ENCODE measurements at regions not wholly inside any gene's neighbourhood (a gene's known extent, or its start where the extent isn't known, plus 50 kb on each side); places are given as distances from the start of the nearest gene placed in this dataset.

GRCh38 chr22:48708558-48709245 lies 1119.0 kb downstream of the BRD1 start:
- no peak for TF ChIP-seq POLR2A (IDR thresholded peaks at IDR 0.05)
- no peak for TF ChIP-seq CTCF (IDR thresholded peaks at IDR 0.05)
- Histone ChIP-seq H3K27ac (no peak overlapping the region), H3K4me3 (no peak overlapping the region), H3K27me3 (no peaks in the 10 kb centered on the region), H3K9me3 (replicated peaks in 1 of 3) (no peaks in the 10 kb centered on the region), H3K4me1 (replicated peaks in 1 of 2) (no peaks in the 10 kb centered on the region), H3K36me3 (replicated peaks in 1 of 2) (no peaks in the 10 kb centered on the region)
- no peak for DNase-seq
- WGBS, 4 donors: 68 to 76% (median 71%) methylated on average over 11 to 25 of the region's 25 CpGs
- intact Hi-C loops (cut with DNase I): no loop called here

- H3K9me3 ChIP-seq (replicated peaks in 1 of 3): no peaks in the 10 kb centered on the region
- H3K4me3 ChIP-seq: no peak overlapping the region
- WGBS, 4 donors: 73 to 87% (median 82%) methylated on average over 5 to 35 of the region's 35 CpGs
- H3K36me3 ChIP-seq (replicated peaks in 1 of 2): no peaks in the 10 kb centered on the region
- no peaks in the 10 kb centered on the region for H3K27me3 ChIP-seq
- H3K4me1 ChIP-seq (replicated peaks in 1 of 2): no peaks in the 10 kb centered on the region
- no peak overlapping the region for H3K27ac ChIP-seq
- intact Hi-C loops (cut with DNase I): no loop called here
- no peak for DNase-seq
- no peak for TF ChIP-seq CTCF (IDR thresholded peaks at IDR 0.05)
- no peak for TF ChIP-seq POLR2A (IDR thresholded peaks at IDR 0.05)
Measured at GRCh38 chr22:48707763-48708557, 1119.7 kb downstream of the BRD1 start.

- Histone ChIP-seq H3K36me3 (replicated peaks in 1 of 2) (no peaks in the 10 kb centered on the region), H3K4me1 (replicated peaks in 1 of 2) (no peaks in the 10 kb centered on the region), H3K27me3 (no peaks in the 10 kb centered on the region), H3K4me3 (no peak overlapping the region), H3K27ac (no peak overlapping the region), H3K9me3 (replicated peaks in 1 of 3) (no peaks in the 10 kb centered on the region)
- no peak for TF ChIP-seq CTCF (IDR thresholded peaks at IDR 0.05)
- whole genome bisulfite sequencing, 4 donors: 70 to 75% (median 72%) methylated on average over 6 to 15 of the region's 15 CpGs
- intact Hi-C loops (cut with DNase I): no loop called here
- no peak for DNase-seq
Measured at GRCh38 chr22:48706934-48707762, 1120.5 kb downstream of the BRD1 start.

Measured in adrenal gland (tissue), 9 donors.